Breast epithelium (tissue), 4 donors: ENCODE measurements at regions not wholly inside any gene's neighbourhood (a gene's known extent, or its start where the extent isn't known, plus 50 kb on each side); places are given as distances from the start of the nearest gene placed in this dataset.

Source experiments
- DNase-seq, 2 donors: peaks; one replicate each; pipeline ENCODE4 v3.0.0-alpha.2; 2019; ENCODE audit warnings: low spot score in 2 of 2
- H3K27ac ChIP-seq, 2 donors: fragments of 200-600 bp; sonication (generic) in 1 of 2; one replicate each; pipeline ENCODE4 v1.5.1; 2016 to 2019; ENCODE audit warnings: mild to moderate bottlenecking in 1 of 2
- H3K27me3 ChIP-seq, 2 donors: fragments of 200-600 bp; sonication (generic) in 1 of 2; one replicate each; pipeline versions ENCODE4 v1.5.1 to v1.6.0; 2017 to 2019; ENCODE audit warnings: control low read depth in 1 of 2, mild to moderate bottlenecking in 1 of 2
- H3K36me3 ChIP-seq: fragments of 200-600 bp; one replicate; pipeline ENCODE4 v1.5.1; 2019
- H3K4me1 ChIP-seq, 2 donors: fragments of 200-600 bp; sonication (generic); one replicate each; pipeline ENCODE4 v1.5.1; 2016 to 2019; ENCODE audit warnings: control low read depth in 1 of 2
- H3K4me3 ChIP-seq, 3 donors: fragments of 200-600 bp; sonication (generic); 1 replicate in 2 of 3; 2 replicates in 1 of 3; pipeline ENCODE4 v1.5.1; 2016 to 2019; ENCODE audit warnings: mild to moderate bottlenecking in 3 of 3, moderate library complexity in 2 of 3
- H3K9me3 ChIP-seq, 2 donors: fragments of 200-600 bp; sonication (generic) in 1 of 2; one replicate each; pipeline ENCODE4 v1.5.1; 2016 to 2019; ENCODE audit warnings: control low read depth in 1 of 2
- POLR2A ChIP-seq: fragments of 450-650 bp; IDR thresholded peaks from one replicate; pipeline ENCODE4 v1.6.1; 2016; ENCODE audit warnings: antibody characterized with exemption, mild to moderate bottlenecking, moderate library complexity
- POLR2AphosphoS5 ChIP-seq, 3 donors: sonication (generic); formaldehyde crosslinking; IDR thresholded peaks; one replicate each; pipeline ENCODE4 v1.6.1; 2017; ENCODE audit warnings: antibody characterized with exemption in 3 of 3
- intact Hi-C: fragments of 100-400 bp; cut with DNase I; formaldehyde crosslinking; loops from one replicate; pipeline ENCODE4 v1.15.1; 2023; ENCODE audit warnings: low total_unique reads
- TF ChIP-seq, protein P1 (sequence below), 3 donors: fragments of 450-650 bp; IDR thresholded peaks; one replicate each; pipeline ENCODE4 v1.5.1; 2016 to 2017; ENCODE audit warnings: antibody characterized with exemption in 3 of 3, mild to moderate bottlenecking in 3 of 3, moderate library complexity in 3 of 3

DNA sequence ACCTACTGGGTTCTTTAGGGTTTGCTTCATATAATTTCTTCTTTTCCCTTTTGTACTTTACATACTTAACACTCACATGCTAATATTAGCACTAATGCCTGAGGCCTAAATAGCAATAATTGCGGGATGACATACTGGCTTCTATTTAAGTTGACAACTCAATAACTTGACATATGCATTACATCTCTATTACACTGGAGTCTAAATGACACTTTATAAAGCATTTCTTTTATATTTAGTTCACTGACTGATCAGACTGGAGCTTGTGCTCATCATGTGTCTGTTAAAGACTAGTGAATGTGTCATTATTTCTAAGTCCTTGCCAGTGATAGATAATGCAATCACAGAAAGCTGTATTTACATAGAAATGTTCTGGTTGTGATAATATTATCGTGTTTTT, 472.1 kb upstream of the SEMA3A start:
- intact Hi-C loops: no loop called here
- H3K27me3 ChIP-seq: no peaks in the 10 kb centered on the region
- DNase-seq: no peak
- H3K27ac ChIP-seq: no peak overlapping the region
- no peaks in the 10 kb centered on the region for H3K9me3 ChIP-seq
- TF ChIP-seq, protein P1, sequence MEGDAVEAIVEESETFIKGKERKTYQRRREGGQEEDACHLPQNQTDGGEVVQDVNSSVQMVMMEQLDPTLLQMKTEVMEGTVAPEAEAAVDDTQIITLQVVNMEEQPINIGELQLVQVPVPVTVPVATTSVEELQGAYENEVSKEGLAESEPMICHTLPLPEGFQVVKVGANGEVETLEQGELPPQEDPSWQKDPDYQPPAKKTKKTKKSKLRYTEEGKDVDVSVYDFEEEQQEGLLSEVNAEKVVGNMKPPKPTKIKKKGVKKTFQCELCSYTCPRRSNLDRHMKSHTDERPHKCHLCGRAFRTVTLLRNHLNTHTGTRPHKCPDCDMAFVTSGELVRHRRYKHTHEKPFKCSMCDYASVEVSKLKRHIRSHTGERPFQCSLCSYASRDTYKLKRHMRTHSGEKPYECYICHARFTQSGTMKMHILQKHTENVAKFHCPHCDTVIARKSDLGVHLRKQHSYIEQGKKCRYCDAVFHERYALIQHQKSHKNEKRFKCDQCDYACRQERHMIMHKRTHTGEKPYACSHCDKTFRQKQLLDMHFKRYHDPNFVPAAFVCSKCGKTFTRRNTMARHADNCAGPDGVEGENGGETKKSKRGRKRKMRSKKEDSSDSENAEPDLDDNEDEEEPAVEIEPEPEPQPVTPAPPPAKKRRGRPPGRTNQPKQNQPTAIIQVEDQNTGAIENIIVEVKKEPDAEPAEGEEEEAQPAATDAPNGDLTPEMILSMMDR (IDR thresholded peaks at IDR 0.05): no peak
- TF ChIP-seq POLR2AphosphoS5 (IDR thresholded peaks at IDR 0.05) (no peak), POLR2A (no peak)
- no peak overlapping the region for H3K4me3 ChIP-seq
- H3K36me3 ChIP-seq: no peaks in the 10 kb centered on the region
- H3K4me1 ChIP-seq: no peaks in the 10 kb centered on the region

GRCh38 chr7:84665339-84665738, 470.8 kb upstream of the SEMA3A start:
- intact Hi-C loops: no loop called here
- H3K4me1 ChIP-seq: no peaks in the 10 kb centered on the region
- no peak overlapping the region for H3K27ac ChIP-seq
- H3K9me3 ChIP-seq: no peaks in the 10 kb centered on the region
- no peak for DNase-seq
- no peaks in the 10 kb centered on the region for H3K36me3 ChIP-seq
- TF ChIP-seq, protein P1 (IDR thresholded peaks at IDR 0.05): no peak
- TF ChIP-seq POLR2AphosphoS5 (IDR thresholded peaks at IDR 0.05) (no peak), POLR2A (no peak)
- H3K27me3 ChIP-seq: no peaks in the 10 kb centered on the region
- H3K4me3 ChIP-seq: no peak overlapping the region

DNA sequence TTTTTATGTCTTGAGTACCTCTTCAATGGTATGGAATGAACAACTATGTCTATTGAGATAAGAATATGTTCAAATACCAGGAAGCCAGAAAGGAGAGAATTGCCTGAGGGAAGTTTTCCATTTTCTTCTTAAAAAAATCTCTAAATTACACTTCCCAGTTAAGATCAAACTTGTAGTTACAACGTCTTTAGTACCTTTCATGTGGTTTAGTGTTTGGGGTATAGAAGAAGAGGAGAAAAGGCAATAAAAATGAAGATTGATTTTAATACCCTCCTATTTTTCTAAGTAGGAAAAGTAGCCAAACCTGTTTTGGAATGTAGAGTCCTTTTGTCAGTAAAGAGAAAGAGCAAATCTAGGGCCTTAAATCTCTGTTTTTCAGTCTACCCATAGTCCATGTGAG, 470.0 kb upstream of the SEMA3A start:
- TF ChIP-seq, protein P1 (IDR thresholded peaks at IDR 0.05): no peak
- TF ChIP-seq POLR2AphosphoS5 (IDR thresholded peaks at IDR 0.05): no peak
- TF ChIP-seq POLR2A: no peak
- no peak overlapping the region for H3K4me3 ChIP-seq
- no peaks in the 10 kb centered on the region for H3K36me3 ChIP-seq
- H3K4me1 ChIP-seq: no peaks in the 10 kb centered on the region
- no peaks in the 10 kb centered on the region for H3K9me3 ChIP-seq
- intact Hi-C loops: no loop called here
- DNase-seq: no peak
- no peak overlapping the region for H3K27ac ChIP-seq
- H3K27me3 ChIP-seq: no peaks in the 10 kb centered on the region

GRCh38 chr7:84663224-84663623, 468.6 kb upstream of the SEMA3A start:
- TF ChIP-seq POLR2A (no peak), POLR2AphosphoS5 (IDR thresholded peaks at IDR 0.05) (no peak)
- TF ChIP-seq, protein P1 (IDR thresholded peaks at IDR 0.05): no peak
- Histone ChIP-seq H3K27me3 (no peaks in the 10 kb centered on the region), H3K9me3 (no peaks in the 10 kb centered on the region), H3K4me1 (no peaks in the 10 kb centered on the region), H3K4me3 (no peak overlapping the region), H3K27ac (no peak overlapping the region), H3K36me3 (no peaks in the 10 kb centered on the region)
- intact Hi-C loops: no loop called here
- no peak for DNase-seq

DNA sequence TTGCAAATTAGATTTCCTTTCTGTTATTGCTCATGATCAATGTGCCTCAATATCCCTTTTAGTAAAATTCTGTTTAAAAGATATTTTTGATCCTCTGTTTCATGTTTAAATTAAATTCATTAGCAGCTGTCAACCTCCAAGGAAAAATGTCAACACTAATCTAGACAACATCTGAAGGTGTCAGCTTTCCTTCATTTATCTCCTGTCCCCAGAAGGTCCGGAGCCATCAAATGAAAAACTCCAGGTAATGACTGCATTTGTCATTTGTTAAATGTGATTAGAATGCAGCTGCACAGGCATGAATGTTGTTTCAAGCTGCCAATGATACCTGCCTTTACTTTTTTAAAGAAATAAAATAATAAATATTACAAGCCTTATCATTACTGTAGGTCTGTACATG, 463.7 kb upstream of the SEMA3A start:
- TF ChIP-seq, protein P1 (IDR thresholded peaks at IDR 0.05): no peak
- no peak for TF ChIP-seq POLR2A
- TF ChIP-seq POLR2AphosphoS5 (IDR thresholded peaks at IDR 0.05): no peak
- no peak for DNase-seq
- H3K27me3 ChIP-seq: no peaks in the 10 kb centered on the region
- H3K4me1 ChIP-seq: no peaks in the 10 kb centered on the region
- H3K9me3 ChIP-seq: no peaks in the 10 kb centered on the region
- H3K36me3 ChIP-seq: no peaks in the 10 kb centered on the region
- no peak overlapping the region for H3K4me3 ChIP-seq
- H3K27ac ChIP-seq: no peak overlapping the region
- intact Hi-C loops: no loop called here
